ENCODE measurements at regions not wholly inside any gene's neighbourhood (a gene's known extent, or its start where the extent isn't known, plus 50 kb on each side); places are given as distances from the start of the nearest gene placed in this dataset.

- H3K79me2 ChIP-seq (ENCODE audit: control insufficient read depth, insufficient read depth, low read length), result no peaks in the 10 kb centered on the region
- H3K4me2 ChIP-seq (ENCODE audit: insufficient read depth, low read length), result no peak overlapping the region
- FAIRE-seq (no peak), ATAC-seq (no peak), DNase-seq (ENCODE audit: extremely low read depth in 1 of 4, low spot score in 3 of 4) (no peak)
- peaks cover 0 to 2% of the 10 kb centered on the region in 2 experiments; a peak in 1 of 5 replicates for H3K27me3 ChIP-seq (ENCODE audit: control insufficient read depth in 2 of 2, insufficient read depth in 2 of 2, low read length in 2 of 2)
- H3K4me3 ChIP-seq, result no peak overlapping the region
- no peaks in the 10 kb centered on the region for H3K9me3 ChIP-seq (replicated peaks; ENCODE audit: control insufficient read depth, insufficient read depth, low read depth, low read length)
- WGBS (ENCODE audit: insufficient coverage, low coverage, missing lambda C conversion rate), result 0% methylated on average over 2 of the region's 2 CpGs
- no peaks in the 10 kb centered on the region for H3K36me3 ChIP-seq (ENCODE audit: control insufficient read depth, insufficient read depth, low read length)
- no peak overlapping the region for H3K9ac ChIP-seq (ENCODE audit: insufficient read depth in 1 of 2, low read depth in 2 of 2, low read length in 2 of 2)
- H3K9me1 ChIP-seq (ENCODE audit: control insufficient read depth, insufficient read depth, low read length), result no peaks in the 10 kb centered on the region
- in situ Hi-C loops (cut with MboI) (no loop called here), intact Hi-C loops (cut with micrococcal nuclease) (no loop called here)
- no peak for TF ChIP-seq MAZ (CRISPR knock-in tag; conservative IDR thresholded peaks at IDR 0.05 in 1 of 2, IDR thresholded peaks at IDR 0.05 in 1 of 2)
- no peak for TF ChIP-seq NKRF (IDR thresholded peaks at IDR 0.05; ENCODE audit: borderline replicate concordance)
- no peaks in the 10 kb centered on the region for H4K20me1 ChIP-seq (replicated peaks; ENCODE audit: control insufficient read depth, insufficient read depth, low read length)
- no peak overlapping the region for H3K27ac ChIP-seq (ENCODE audit: extremely low read depth, low read depth, low read length)
- ChIA-PET POLR2A (no interaction called here), CTCF (ENCODE audit: low intra/inter-chr PET ratio) (no interaction called here)
- no TSS peak for BruUV-seq (replicated peaks)
- no peaks in the 10 kb centered on the region for H3K4me1 ChIP-seq (replicated peaks in 1 of 2; ENCODE audit: control insufficient read depth in 2 of 2, insufficient read depth in 2 of 2, low read length in 2 of 2)
- no peak overlapping the region for H2AFZ ChIP-seq (ENCODE audit: low read depth, low read length)
These were observed 118.9 kb downstream of the SUDS3 start for GRCh38 chr12:118495296-118495695.

GRCh38 chr12:118498171-118498570 is 121.8 kb downstream of the SUDS3 start:
- CTCF ChIA-PET (ENCODE audit: low intra/inter-chr PET ratio), result no interaction called here
- in situ Hi-C loops (cut with MboI) (no loop called here), intact Hi-C loops (cut with micrococcal nuclease) (no loop called here)
- TF ChIP-seq PHB2 (IDR thresholded peaks at IDR 0.05; ENCODE audit: low read depth), result no peak
- TF ChIP-seq RFX1 (IDR thresholded peaks at IDR 0.05), result peak; percentile 14; the same call in 1 of the 2 replicates
- TF ChIP-seq IRF9 (tag; IDR thresholded peaks at IDR 0.05), result no peak
- TF ChIP-seq THAP7 (CRISPR knock-in tag; IDR thresholded peaks at IDR 0.05), result no peak
- Histone ChIP-seq H2AFZ (ENCODE audit: low read depth, low read length) (no peak overlapping the region), H4K20me1 (replicated peaks; ENCODE audit: control insufficient read depth, insufficient read depth, low read length) (no peaks in the 10 kb centered on the region), H3K79me2 (ENCODE audit: control insufficient read depth, insufficient read depth, low read length) (no peaks in the 10 kb centered on the region), H3K4me2 (ENCODE audit: insufficient read depth, low read length) (no peak overlapping the region), H3K36me3 (ENCODE audit: control insufficient read depth, insufficient read depth, low read length) (no peaks in the 10 kb centered on the region), H3K4me1 (replicated peaks in 1 of 2; ENCODE audit: control insufficient read depth in 2 of 2, insufficient read depth in 2 of 2, low read length in 2 of 2) (no peaks in the 10 kb centered on the region), H3K27me3 (ENCODE audit: control insufficient read depth in 2 of 2, insufficient read depth in 2 of 2, low read length in 2 of 2) (peaks cover 0 to 2% of the 10 kb centered on the region in 2 experiments; a peak in 1 of 5 replicates), H3K4me3 (no peak overlapping the region), H3K9ac (ENCODE audit: insufficient read depth in 1 of 2, low read depth in 2 of 2, low read length in 2 of 2) (no peak overlapping the region), H3K9me3 (replicated peaks; ENCODE audit: control insufficient read depth, insufficient read depth, low read depth, low read length) (no peaks in the 10 kb centered on the region), H3K9me1 (ENCODE audit: control insufficient read depth, insufficient read depth, low read length) (no peaks in the 10 kb centered on the region), H3K27ac (ENCODE audit: extremely low read depth, low read depth, low read length) (no peak overlapping the region)
- ATAC-seq (no peak), FAIRE-seq (no peak), DNase-seq (ENCODE audit: extremely low read depth in 1 of 4, low spot score in 3 of 4) (no peak)
- 0% methylated on average over 3 of the region's 3 CpGs for WGBS (ENCODE audit: insufficient coverage, low coverage, missing lambda C conversion rate)
- BruUV-seq (replicated peaks), result no TSS peak
- POLR2A ChIA-PET, result no interaction called here
